GM12873 (cell line): ENCODE measurements at regions not wholly inside any gene's neighbourhood (a gene's known extent, or its start where the extent isn't known, plus 50 kb on each side); places are given as distances from the start of the nearest gene placed in this dataset.

Experiments
- CTCF ChIP-seq: IDR thresholded peaks from 2 replicates; pipeline ENCODE4 v1.5.1; 2012; ENCODE audit warnings: low read depth, mild to moderate bottlenecking, moderate library complexity, low read length, control low read depth; ENCODE audit not compliant: insufficient read depth; ENCODE audit errors: missing control alignments

GRCh38 chr20:4370851-4371250, 121.8 kb upstream of the ADRA1D start:
- TF ChIP-seq CTCF, result no peak

GRCh38 chr20:4369798-4370124, 120.7 kb upstream of the ADRA1D start:
- TF ChIP-seq CTCF, result no peak

DNA sequence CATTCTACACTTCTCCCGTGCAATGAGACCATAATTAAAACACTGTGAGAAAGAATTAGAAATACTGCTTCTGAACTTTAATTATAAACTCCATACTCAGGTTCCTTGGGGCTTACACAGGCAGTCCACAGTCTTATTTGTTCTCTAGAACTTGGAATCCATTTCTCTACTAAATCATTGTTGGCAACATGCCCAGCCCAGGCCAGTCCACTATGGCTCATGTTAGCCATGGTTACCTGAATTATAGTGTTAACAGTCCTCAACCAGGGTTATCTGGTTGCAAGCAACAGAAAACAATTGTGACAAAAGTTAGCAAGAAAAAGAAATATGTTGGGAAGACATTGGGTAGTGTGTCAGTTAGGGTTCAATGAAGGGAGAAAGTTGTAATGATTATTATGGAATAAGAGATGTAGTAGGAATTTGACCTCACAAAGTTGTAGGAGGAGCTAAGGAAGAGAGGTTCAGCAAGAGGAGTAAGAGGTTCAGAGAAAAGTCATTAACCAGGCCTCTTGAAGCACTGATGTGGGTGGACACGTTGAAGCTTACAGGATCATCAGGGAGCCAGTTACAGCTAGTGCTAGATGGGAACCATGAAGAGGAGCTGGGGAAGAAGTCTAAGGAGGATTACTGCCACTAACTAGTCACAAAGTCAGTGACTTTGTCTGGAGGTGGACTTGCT, 120.2 kb upstream of the ADRA1D start:
- TF ChIP-seq CTCF, result no peak

DNA sequence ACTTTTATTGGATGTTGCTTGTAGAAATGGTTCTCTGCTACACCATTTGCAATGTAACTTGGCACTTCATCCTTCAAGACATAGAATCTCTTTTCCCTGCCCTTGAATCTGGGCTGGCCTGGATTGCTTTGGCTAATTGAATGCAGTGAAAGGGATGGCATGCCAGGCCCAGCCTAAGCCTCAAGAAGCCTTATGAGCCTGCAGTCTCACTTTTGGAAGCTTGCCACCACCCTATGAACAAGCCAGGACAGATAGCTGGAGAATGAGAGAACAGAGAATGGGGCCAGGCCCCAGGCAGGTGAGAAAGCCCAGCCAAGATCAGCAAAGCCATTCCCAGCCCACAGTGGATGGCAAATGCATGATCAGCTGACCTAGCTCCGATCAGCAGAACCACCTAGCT, 117.0 kb upstream of the ADRA1D start:
- no peak for TF ChIP-seq CTCF

GRCh38 chr20:4358552-4358951, 109.5 kb upstream of the ADRA1D start:
- no peak for TF ChIP-seq CTCF

DNA sequence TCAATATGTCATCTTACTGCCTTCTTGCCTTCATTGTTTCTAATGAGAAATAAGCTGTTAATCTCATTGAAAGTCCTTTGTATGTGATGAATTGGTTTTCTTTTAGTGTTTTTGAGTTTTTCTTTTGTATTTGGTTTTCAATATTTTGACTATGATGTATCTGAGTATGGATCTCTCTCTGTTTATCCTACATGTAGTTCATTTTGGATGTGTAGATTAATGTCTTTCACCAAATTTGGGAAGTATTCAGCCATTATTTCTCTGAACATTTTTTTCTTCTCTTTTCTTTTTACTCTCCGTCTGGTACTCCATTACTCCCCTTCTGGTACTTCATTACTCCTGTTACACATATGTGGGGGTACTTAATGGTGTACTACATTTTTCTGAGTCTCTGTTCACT, 103.3 kb upstream of the ADRA1D start:
- TF ChIP-seq CTCF, result no peak

GRCh38 chr20:4350096-4350495, 101.0 kb upstream of the ADRA1D start:
- TF ChIP-seq CTCF, result no peak

GRCh38 chr20:4344670-4345069, 95.6 kb upstream of the ADRA1D start:
- TF ChIP-seq CTCF, result no peak
